Brain microvascular endothelial cell (primary cell): ENCODE measurements at regions not wholly inside any gene's neighbourhood (a gene's known extent, or its start where the extent isn't known, plus 50 kb on each side); places are given as distances from the start of the nearest gene placed in this dataset.

Experiments used
- DNase-seq: peaks from one replicate; pipeline ENCODE4 v3.0.0-alpha.2; 2020
- H3K27ac ChIP-seq: fragments of 250-450 bp; sonication (Bioruptor Pico); 2 replicates; pipeline ENCODE4 v1.5.1; 2020; ENCODE audit warnings: mild to moderate bottlenecking, moderate library complexity
- H3K27me3 ChIP-seq: fragments of 250-450 bp; sonication (Bioruptor Pico); replicated peaks from 2 replicates; pipeline ENCODE4 v1.5.1; 2020; ENCODE audit warnings: mild to moderate bottlenecking
- H3K36me3 ChIP-seq: fragments of 250-450 bp; sonication (Bioruptor Pico); replicated peaks from 2 replicates; pipeline ENCODE4 v1.5.1; 2020; ENCODE audit warnings: mild to moderate bottlenecking
- H3K4me3 ChIP-seq: 2 replicates; pipeline ENCODE4 v1.5.1; 2011; ENCODE audit warnings: low read depth, mild to moderate bottlenecking, control low read depth, low read length, moderate library complexity
- CTCF ChIP-seq: IDR thresholded peaks from 2 replicates; pipeline ENCODE4 v1.5.1; 2011; ENCODE audit warnings: low read depth, mild to moderate bottlenecking, moderate library complexity, low read length, control low read depth, inconsistent platforms; ENCODE audit errors: missing control alignments
- in situ Hi-C: cut with HindIII; loops from 2 replicates; pipeline ENCODE4 v1.10.0; 2017; ENCODE audit warnings: low sequenced_read_pairs, low pct_ligation_motif_present

GRCh38 chr15:31584195-31584594 is 257.6 kb downstream of the KLF13 start:
- TF ChIP-seq CTCF: no peak
- H3K27me3 ChIP-seq: no peaks in the 10 kb centered on the region
- in situ Hi-C loops: no loop called here
- no peak for DNase-seq
- H3K36me3 ChIP-seq: no peaks in the 10 kb centered on the region
- no peak overlapping the region for H3K4me3 ChIP-seq
- H3K27ac ChIP-seq: no peak overlapping the region

- in situ Hi-C loops: no loop called here
- Histone ChIP-seq H3K36me3 (no peaks in the 10 kb centered on the region), H3K27ac (no peak overlapping the region), H3K27me3 (no peaks in the 10 kb centered on the region), H3K4me3 (no peak overlapping the region)
- no peak for TF ChIP-seq CTCF
- no peak for DNase-seq
Measured at GRCh38 chr15:31585240-31585639, 258.6 kb downstream of the KLF13 start.

DNA sequence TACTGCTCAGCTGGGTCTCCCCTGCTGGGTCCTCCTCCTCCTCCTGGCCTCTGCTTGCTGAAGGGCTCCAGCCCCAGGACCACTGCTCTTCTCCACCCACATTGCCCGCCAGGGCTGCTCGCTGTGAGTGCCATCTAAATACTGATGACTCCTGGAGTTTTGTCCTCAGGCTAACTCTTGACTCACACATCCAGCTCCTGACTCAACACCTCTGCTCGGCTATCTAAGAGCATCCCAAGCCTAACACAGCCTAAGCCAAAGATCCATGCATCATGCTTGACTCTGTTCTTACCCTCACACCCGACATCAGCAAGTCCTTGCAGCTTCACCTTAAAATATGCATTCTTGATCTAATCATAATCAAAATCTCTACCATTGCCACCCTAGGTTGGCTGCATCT is 260.2 kb downstream of the KLF13 start:
- no peak for TF ChIP-seq CTCF
- Histone ChIP-seq H3K27ac (no peak overlapping the region), H3K36me3 (no peaks in the 10 kb centered on the region), H3K4me3 (no peak overlapping the region), H3K27me3 (no peaks in the 10 kb centered on the region)
- in situ Hi-C loops: no loop called here
- no peak for DNase-seq

- no peak overlapping the region for H3K27ac ChIP-seq
- H3K4me3 ChIP-seq: no peak overlapping the region
- TF ChIP-seq CTCF: no peak
- no peaks in the 10 kb centered on the region for H3K36me3 ChIP-seq
- in situ Hi-C loops: no loop called here
- no peaks in the 10 kb centered on the region for H3K27me3 ChIP-seq
- no peak for DNase-seq
Measured at GRCh38 chr15:31587583-31587982, 260.9 kb downstream of the KLF13 start.

DNA sequence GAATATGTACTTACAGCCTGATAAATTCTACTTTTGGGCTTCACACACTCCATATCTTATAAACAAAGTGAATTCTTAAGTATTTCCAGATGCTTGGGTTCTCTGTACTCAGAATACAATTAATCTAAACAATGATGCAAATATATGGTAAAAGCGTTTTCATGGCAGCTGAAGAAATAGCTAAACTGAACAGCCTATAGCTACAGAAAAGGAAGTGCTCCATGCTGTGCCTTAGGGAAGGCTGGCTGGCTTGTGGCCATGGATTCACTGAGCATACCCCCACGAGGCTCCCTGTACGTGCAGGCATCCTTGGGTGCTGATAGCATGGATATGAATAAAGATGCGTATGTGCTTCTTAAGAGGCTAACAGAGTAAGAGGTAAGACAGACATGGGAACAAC is 264.0 kb downstream of the KLF13 start:
- Histone ChIP-seq H3K4me3 (no peak overlapping the region), H3K27me3 (no peaks in the 10 kb centered on the region), H3K27ac (no peak overlapping the region), H3K36me3 (no peaks in the 10 kb centered on the region)
- in situ Hi-C loops: no loop called here
- DNase-seq: no peak
- no peak for TF ChIP-seq CTCF

DNA sequence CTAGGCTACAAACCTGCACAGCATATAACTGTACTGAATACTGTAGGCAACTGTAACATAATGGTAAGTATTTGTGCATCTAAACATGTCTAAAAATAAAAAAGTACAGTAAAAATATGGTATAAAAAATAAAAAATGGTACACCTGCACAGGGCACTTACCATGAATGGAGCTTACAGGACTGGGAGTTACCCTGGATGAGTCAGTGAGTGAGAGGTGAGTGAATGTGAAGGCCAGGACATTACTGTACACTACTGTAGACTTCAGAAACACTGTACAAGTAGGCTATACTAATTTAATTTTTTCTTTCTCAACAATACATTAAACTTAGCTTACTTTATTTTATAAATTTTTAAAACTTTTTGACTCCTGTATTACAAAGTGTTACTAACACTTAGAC is 265.3 kb downstream of the KLF13 start:
- Histone ChIP-seq H3K36me3 (no peaks in the 10 kb centered on the region), H3K27ac (no peak overlapping the region), H3K27me3 (no peaks in the 10 kb centered on the region), H3K4me3 (no peak overlapping the region)
- in situ Hi-C loops: no loop called here
- no peak for DNase-seq
- no peak for TF ChIP-seq CTCF
